SK-N-SH treated with all-trans-retinoic acid at 6 μM for 48 hours (cell line): ENCODE measurements at regions not wholly inside any gene's neighbourhood (a gene's known extent, or its start where the extent isn't known, plus 50 kb on each side); places are given as distances from the start of the nearest gene placed in this dataset.

Experiments used
- ATAC-seq: fragments of 200-7000 bp; cut with Tn5 transposase; 3 replicates; pipeline ENCODE4 v1.9.1; 2020; ENCODE audit warnings: mild to moderate bottlenecking, moderate library complexity
- ARNTL ChIP-seq: fragments of 450-650 bp; formaldehyde crosslinking; IDR thresholded peaks from 2 replicates; pipeline ENCODE4 v1.5.0; 2020; ENCODE audit warnings: low read depth, mild to moderate bottlenecking, moderate library complexity, borderline replicate concordance
- BACH2 ChIP-seq: fragments of 250-450 bp; sonication (Bioruptor Pico); IDR thresholded peaks from 2 replicates; pipeline ENCODE4 v1.9.0; 2021; ENCODE audit warnings: mild to moderate bottlenecking, borderline replicate concordance
- ESRRG ChIP-seq: fragments of 250-450 bp; sonication (Bioruptor Pico); IDR thresholded peaks from 2 replicates; pipeline ENCODE4 v1.6.1; 2021; ENCODE audit warnings: mild to moderate bottlenecking
- GLIS3 ChIP-seq: fragments of 250-450 bp; sonication (Bioruptor Pico); IDR thresholded peaks from 2 replicates; pipeline ENCODE4 v1.5.0; 2020; ENCODE audit warnings: mild to moderate bottlenecking, moderate library complexity
- OSR1 ChIP-seq: fragments of 250-450 bp; sonication (Bioruptor Pico); IDR thresholded peaks from 2 replicates; pipeline ENCODE4 v1.8.0; 2022; ENCODE audit warnings: moderate library complexity, mild to moderate bottlenecking, inconsistent platforms
- PPARA ChIP-seq: fragments of 250-450 bp; sonication (Bioruptor Pico); IDR thresholded peaks from 2 replicates; pipeline ENCODE4 v1.5.0; 2020; ENCODE audit warnings: mild to moderate bottlenecking, borderline replicate concordance
- RARB ChIP-seq: fragments of 250-450 bp; sonication (Bioruptor Pico); IDR thresholded peaks from 2 replicates; pipeline ENCODE4 v1.8.0; 2021; ENCODE audit warnings: mild to moderate bottlenecking, moderate library complexity
- SNAI2 ChIP-seq: fragments of 250-450 bp; sonication (Bioruptor Pico); IDR thresholded peaks from 2 replicates; pipeline ENCODE4 v1.5.0; 2020; ENCODE audit warnings: mild to moderate bottlenecking, moderate library complexity
- TCF4 ChIP-seq: fragments of 250-450 bp; sonication (Bioruptor Pico); IDR thresholded peaks from 2 replicates; pipeline ENCODE4 v1.8.0; 2021; ENCODE audit warnings: mild to moderate bottlenecking, moderate library complexity, borderline replicate concordance
- TOX ChIP-seq: fragments of 250-450 bp; sonication (Bioruptor Pico); IDR thresholded peaks from 2 replicates; pipeline ENCODE4 v1.8.0; 2021; ENCODE audit warnings: mild to moderate bottlenecking, moderate library complexity, borderline replicate concordance
- ZC3H10 ChIP-seq: fragments of 250-450 bp; sonication (Bioruptor Pico); IDR thresholded peaks from 2 replicates; pipeline ENCODE4 v1.5.1; 2021; ENCODE audit warnings: mild to moderate bottlenecking, moderate library complexity
- ZFP30 ChIP-seq: fragments of 450-650 bp; formaldehyde crosslinking; IDR thresholded peaks from 2 replicates; pipeline ENCODE4 v1.5.0; 2022; ENCODE audit warnings: mild to moderate bottlenecking, moderate library complexity
- ZNF565 ChIP-seq: fragments of 450-650 bp; formaldehyde crosslinking; conservative IDR thresholded peaks from 2 replicates; pipeline ENCODE4 v1.5.0; 2020; ENCODE audit warnings: low read depth, mild to moderate bottlenecking, moderate library complexity
- ZNF70 ChIP-seq: fragments of 450-650 bp; formaldehyde crosslinking; IDR thresholded peaks from 2 replicates; pipeline ENCODE4 v1.5.0; 2020; ENCODE audit warnings: mild to moderate bottlenecking, moderate library complexity
- ZNF8 ChIP-seq: fragments of 450-650 bp; formaldehyde crosslinking; IDR thresholded peaks from 2 replicates; pipeline ENCODE4 v1.5.0; 2020; ENCODE audit warnings: mild to moderate bottlenecking, moderate library complexity
- TF ChIP-seq, protein P1 (sequence below): fragments of 250-450 bp; sonication (Bioruptor Pico); IDR thresholded peaks from 2 replicates; pipeline ENCODE4 v1.8.0; 2021; ENCODE audit warnings: low read depth, mild to moderate bottlenecking, moderate library complexity, borderline replicate concordance
- TF ChIP-seq, protein P2 (sequence below): fragments of 250-450 bp; sonication (Bioruptor Pico); IDR thresholded peaks from 2 replicates; pipeline ENCODE4 v1.8.0; 2020; ENCODE audit warnings: mild to moderate bottlenecking, moderate library complexity, borderline replicate concordance
- TF ChIP-seq, protein P3 (sequence below): fragments of 250-450 bp; sonication (Bioruptor Pico); IDR thresholded peaks from 2 replicates; pipeline ENCODE4 v1.5.1; 2021; ENCODE audit warnings: mild to moderate bottlenecking, moderate library complexity
- TF ChIP-seq, protein P4 (sequence below): fragments of 250-450 bp; sonication (Bioruptor Pico); IDR thresholded peaks from 2 replicates; pipeline ENCODE4 v1.5.1; 2020; ENCODE audit warnings: low read depth, mild to moderate bottlenecking, moderate library complexity

DNA sequence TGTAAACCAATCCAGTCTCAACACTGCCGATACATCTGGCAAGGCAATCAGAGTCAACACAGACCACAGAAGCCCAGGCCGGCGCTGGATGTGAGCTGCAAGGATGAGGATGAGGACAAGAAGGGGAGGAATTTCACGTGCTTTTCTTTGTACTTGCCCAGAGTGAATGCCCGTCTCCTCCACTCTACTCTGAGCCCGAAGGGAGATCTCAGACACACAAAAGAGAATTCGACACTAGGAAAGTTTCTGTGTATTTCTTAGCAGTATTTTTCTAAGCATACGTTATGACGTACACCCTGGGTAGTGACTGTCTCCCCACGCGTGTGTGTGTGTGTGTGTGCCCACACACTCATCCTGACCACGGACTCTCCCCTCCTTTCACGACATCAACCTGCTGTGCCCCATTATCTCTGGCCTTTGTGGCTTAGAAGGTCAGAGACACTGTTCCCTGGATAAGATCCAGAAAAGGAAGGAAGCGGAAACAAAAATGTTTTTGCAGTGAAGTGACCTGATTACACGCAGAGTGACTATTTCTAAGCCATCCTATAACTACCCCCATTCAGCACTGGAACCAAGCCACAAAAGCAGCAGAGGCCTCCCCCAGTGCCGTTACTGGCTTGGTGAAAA lies 227.3 kb upstream of the DAPK1 start (continued):
- TF ChIP-seq, protein P1, sequence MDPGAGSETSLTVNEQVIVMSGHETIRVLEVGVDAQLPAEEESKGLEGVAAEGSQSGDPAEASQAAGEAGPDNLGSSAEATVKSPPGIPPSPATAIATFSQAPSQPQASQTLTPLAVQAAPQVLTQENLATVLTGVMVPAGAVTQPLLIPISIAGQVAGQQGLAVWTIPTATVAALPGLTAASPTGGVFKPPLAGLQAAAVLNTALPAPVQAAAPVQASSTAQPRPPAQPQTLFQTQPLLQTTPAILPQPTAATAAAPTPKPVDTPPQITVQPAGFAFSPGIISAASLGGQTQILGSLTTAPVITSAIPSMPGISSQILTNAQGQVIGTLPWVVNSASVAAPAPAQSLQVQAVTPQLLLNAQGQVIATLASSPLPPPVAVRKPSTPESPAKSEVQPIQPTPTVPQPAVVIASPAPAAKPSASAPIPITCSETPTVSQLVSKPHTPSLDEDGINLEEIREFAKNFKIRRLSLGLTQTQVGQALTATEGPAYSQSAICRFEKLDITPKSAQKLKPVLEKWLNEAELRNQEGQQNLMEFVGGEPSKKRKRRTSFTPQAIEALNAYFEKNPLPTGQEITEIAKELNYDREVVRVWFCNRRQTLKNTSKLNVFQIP = no peak; the same call in 1 of the 2 replicates
- no peak for TF ChIP-seq ESRRG (CRISPR knock-in tag)
- no peak for TF ChIP-seq OSR1 (CRISPR knock-in tag)
- no peak for TF ChIP-seq PPARA (CRISPR knock-in tag)
- no peak for TF ChIP-seq BACH2 (CRISPR knock-in tag)
- TF ChIP-seq ZNF8 (CRISPR knock-in tag) = no peak
- no peak for TF ChIP-seq ZNF70 (CRISPR knock-in tag)
- TF ChIP-seq, protein P2, sequence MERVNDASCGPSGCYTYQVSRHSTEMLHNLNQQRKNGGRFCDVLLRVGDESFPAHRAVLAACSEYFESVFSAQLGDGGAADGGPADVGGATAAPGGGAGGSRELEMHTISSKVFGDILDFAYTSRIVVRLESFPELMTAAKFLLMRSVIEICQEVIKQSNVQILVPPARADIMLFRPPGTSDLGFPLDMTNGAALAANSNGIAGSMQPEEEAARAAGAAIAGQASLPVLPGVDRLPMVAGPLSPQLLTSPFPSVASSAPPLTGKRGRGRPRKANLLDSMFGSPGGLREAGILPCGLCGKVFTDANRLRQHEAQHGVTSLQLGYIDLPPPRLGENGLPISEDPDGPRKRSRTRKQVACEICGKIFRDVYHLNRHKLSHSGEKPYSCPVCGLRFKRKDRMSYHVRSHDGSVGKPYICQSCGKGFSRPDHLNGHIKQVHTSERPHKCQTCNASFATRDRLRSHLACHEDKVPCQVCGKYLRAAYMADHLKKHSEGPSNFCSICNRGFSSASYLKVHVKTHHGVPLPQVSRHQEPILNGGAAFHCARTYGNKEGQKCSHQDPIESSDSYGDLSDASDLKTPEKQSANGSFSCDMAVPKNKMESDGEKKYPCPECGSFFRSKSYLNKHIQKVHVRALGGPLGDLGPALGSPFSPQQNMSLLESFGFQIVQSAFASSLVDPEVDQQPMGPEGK (CRISPR knock-in tag) = no peak
- TF ChIP-seq TOX (CRISPR knock-in tag) = no peak
- TF ChIP-seq SNAI2 = no peak
- TF ChIP-seq GLIS3 (CRISPR knock-in tag) = no peak

DNA sequence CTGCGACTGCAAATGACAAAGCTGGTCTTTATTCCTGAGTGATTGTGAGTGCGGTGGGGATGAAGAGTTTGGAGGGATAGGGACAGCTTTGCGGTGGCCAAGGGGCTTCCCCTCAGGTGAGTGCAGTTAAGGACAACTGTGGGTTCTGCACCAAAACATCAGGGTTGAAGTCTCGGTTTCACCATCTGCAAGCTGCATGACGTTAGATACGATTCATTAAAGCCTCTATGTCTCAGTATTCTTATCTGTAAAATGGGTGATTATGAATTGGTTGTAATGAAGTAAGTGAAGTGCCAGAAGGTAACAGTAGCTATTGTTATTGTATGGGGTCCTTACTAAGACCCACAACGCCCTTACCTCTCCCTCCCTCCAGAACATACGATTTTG lies 226.8 kb upstream of the DAPK1 start:
- ATAC-seq = no peak
- TF ChIP-seq TCF4 (CRISPR knock-in tag) (no peak), BACH2 (CRISPR knock-in tag) (no peak)
- TF ChIP-seq, protein P3, sequence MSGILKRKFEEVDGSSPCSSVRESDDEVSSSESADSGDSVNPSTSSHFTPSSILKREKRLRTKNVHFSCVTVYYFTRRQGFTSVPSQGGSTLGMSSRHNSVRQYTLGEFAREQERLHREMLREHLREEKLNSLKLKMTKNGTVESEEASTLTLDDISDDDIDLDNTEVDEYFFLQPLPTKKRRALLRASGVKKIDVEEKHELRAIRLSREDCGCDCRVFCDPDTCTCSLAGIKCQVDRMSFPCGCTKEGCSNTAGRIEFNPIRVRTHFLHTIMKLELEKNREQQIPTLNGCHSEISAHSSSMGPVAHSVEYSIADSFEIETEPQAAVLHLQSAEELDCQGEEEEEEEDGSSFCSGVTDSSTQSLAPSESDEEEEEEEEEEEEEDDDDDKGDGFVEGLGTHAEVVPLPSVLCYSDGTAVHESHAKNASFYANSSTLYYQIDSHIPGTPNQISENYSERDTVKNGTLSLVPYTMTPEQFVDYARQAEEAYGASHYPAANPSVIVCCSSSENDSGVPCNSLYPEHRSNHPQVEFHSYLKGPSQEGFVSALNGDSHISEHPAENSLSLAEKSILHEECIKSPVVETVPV (CRISPR knock-in tag) = no peak

DNA sequence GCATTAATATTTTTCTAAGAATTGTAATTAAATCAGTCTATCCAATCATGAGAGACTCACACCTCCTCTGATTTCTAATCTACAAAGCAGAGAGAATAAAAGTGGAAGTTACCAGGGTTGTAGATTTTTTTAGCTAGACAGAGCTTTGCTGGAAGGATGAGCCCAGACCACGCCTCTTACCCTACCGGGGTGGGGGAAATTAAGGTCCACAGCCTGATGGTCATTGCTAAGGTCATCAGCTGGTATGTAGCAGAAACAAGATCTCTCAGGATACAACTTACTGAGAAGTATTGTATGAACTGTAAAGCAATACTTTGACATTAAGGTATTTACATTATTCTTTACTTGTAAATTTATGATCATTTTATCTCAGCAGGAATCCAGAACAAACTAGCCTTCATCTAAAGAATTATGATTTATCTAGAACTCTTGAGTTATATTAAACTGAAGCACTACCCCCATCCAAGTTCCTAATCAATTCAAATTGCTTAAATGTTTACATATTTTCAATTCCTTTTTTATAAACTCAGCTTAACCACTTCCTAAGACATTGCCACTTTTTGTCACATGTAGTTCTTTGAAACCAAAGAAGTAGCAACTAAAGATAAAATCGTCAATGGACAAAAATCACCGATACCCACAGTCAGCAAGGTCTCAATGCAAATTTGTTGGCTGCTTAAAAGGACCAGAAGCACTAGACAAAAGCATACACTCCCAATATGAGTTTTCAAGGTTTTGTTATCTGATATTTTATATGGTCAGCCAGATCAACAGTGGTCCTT lies 225.8 kb upstream of the DAPK1 start:
- no peak for ATAC-seq
- TF ChIP-seq ZNF70 (CRISPR knock-in tag) (no peak), GLIS3 (CRISPR knock-in tag) (no peak), ESRRG (CRISPR knock-in tag) (no peak), ZNF565 (CRISPR knock-in tag) (no peak), RARB (CRISPR knock-in tag) (no peak), PPARA (CRISPR knock-in tag) (no peak), ZC3H10 (CRISPR knock-in tag) (no peak)
- TF ChIP-seq, protein P4, sequence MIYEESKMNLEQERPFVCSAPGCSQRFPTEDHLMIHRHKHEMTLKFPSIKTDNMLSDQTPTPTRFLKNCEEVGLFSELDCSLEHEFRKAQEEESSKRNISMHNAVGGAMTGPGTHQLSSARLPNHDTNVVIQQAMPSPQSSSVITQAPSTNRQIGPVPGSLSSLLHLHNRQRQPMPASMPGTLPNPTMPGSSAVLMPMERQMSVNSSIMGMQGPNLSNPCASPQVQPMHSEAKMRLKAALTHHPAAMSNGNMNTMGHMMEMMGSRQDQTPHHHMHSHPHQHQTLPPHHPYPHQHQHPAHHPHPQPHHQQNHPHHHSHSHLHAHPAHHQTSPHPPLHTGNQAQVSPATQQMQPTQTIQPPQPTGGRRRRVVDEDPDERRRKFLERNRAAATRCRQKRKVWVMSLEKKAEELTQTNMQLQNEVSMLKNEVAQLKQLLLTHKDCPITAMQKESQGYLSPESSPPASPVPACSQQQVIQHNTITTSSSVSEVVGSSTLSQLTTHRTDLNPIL (CRISPR knock-in tag) = no peak

DNA sequence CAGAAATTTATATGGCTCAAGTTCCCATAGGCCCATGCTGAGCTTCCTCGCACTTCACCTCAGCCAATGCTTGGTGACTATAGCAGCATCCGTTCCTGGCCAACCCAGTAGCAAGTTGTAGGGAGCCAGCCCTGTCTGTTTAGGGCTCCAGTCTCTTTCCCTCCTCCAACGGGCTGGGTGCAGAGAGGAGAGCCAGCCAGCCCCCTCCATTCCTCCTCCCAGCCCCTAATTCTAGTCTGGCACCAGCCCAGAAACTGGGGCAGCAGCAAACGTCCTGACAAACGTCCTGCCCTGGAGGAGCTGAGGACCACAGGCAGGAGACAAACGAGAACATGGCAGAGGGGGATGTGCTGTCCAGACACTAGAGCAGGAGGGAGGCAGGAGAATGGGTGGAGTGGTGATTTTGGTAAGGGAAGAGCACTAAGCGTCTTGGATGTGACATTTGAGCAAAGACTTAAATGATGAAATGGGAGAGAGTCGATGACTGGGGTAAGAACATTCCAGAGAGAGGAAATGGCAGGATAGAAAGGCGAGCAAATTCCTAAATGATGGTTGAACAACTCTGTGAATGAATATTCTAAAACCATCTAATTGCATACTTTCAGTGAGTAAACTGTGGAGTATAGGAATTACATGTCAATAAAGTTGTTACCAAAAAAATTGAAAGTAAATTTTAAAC lies 222.5 kb upstream of the DAPK1 start:
- no peak for ATAC-seq
- TF ChIP-seq ZFP30 (CRISPR knock-in tag) (no peak), PPARA (CRISPR knock-in tag) (no peak), ARNTL (CRISPR knock-in tag) (no peak), ZNF565 (CRISPR knock-in tag) (no peak), ZNF8 (CRISPR knock-in tag) (no peak)
